A549 (cell line): ENCODE measurements at regions not wholly inside any gene's neighbourhood (a gene's known extent, or its start where the extent isn't known, plus 50 kb on each side); places are given as distances from the start of the nearest gene placed in this dataset.
A peak's percentile ranks its signal among the peaks of the same experiment; 100 is the strongest.

Experiments
- ATAC-seq, 2 experiments: fragments of 200-7000 bp in 1 of 2; fragments of >200 bp in 1 of 2; cut with Nextera tagmentation in 1 of 2; cut with Tn5 transposase in 1 of 2; 3 replicates each; pipeline versions ENCODE4 v1.8.0 to v1.9.1; 2018 to 2020; ENCODE audit warnings: mild to moderate bottlenecking in 1 of 2, moderate library complexity in 1 of 2
- CTCF ChIA-PET: fragments of 300-600 bp; sonication (Branson Sonifier 250); formaldehyde crosslinking; extraction: SDS; loops from one replicate; lab custom pipeline; 2021; ENCODE audit warnings: antibody characterized with exemption, inconsistent platforms; lab: Yijun Ruan, JAX
- POLR2A ChIA-PET: fragments of 350-600 bp; formaldehyde crosslinking; extraction: SDS; loops from one replicate; lab custom pipeline; 2021; ENCODE audit warnings: antibody characterized with exemption, inconsistent platforms; lab: Yijun Ruan, JAX
- DNase-seq, 2 experiments: peaks; one replicate each; pipeline versions ENCODE4 v3.0.0 to v3.0.0-alpha.2; 2011 to 2016; ENCODE audit warnings: low read depth in 1 of 2, low spot score in 1 of 2
- FAIRE-seq: peaks from 2 replicates; lab custom pipeline; 2011; peaks lifted over from hg19 to GRCh38; lab: Jason Lieb, UNC
- H3K27ac ChIP-seq, 2 experiments: fragments of >200 bp; sonication (Bioruptor Twin); formaldehyde crosslinking; 3 replicates each; pipeline ENCODE4 v1.5.1; 2016 to 2017
- H3K4me1 ChIP-seq: fragments of >200 bp; sonication (Bioruptor Twin); formaldehyde crosslinking; 3 replicates; pipeline ENCODE4 v1.6.1; 2016
- H3K4me2 ChIP-seq: fragments of >200 bp; sonication (Bioruptor Twin); formaldehyde crosslinking; 3 replicates; pipeline ENCODE4 v1.6.1; 2016
- H3K4me3 ChIP-seq: fragments of >200 bp; sonication (Bioruptor Twin); formaldehyde crosslinking; 3 replicates; pipeline ENCODE4 v1.5.1; 2016
- H3K9me3 ChIP-seq: fragments of >200 bp; sonication (Bioruptor Twin); formaldehyde crosslinking; 3 replicates; pipeline ENCODE4 v1.6.1; 2016
- CBX2 ChIP-seq: fragments of 200-600 bp; sonication (generic); IDR thresholded peaks from 2 replicates; pipeline ENCODE4 v1.6.1; 2016; ENCODE audit warnings: low read depth, mild to moderate bottlenecking, borderline replicate concordance
- CEBPB ChIP-seq, 2 experiments: fragments of >200 bp in 1 of 2; sonication (Bioruptor Twin) in 1 of 2; formaldehyde crosslinking in 1 of 2; IDR thresholded peaks; 2 replicates each; pipeline ENCODE4 v1.6.1; 2012 to 2016
- CHD2 ChIP-seq: fragments of 150-350 bp; IDR thresholded peaks from 2 replicates; pipeline ENCODE4 v1.6.1; 2014; ENCODE audit warnings: low read length; ENCODE audit not compliant: partially characterized antibody
- CHD4 ChIP-seq: fragments of 200-600 bp; sonication (generic); IDR thresholded peaks from 2 replicates; pipeline ENCODE4 v1.6.1; 2016; ENCODE audit warnings: antibody characterized with exemption, mild to moderate bottlenecking, borderline replicate concordance
- EHF ChIP-seq: fragments of 250-450 bp; sonication (Bioruptor Pico); IDR thresholded peaks from 2 replicates; pipeline ENCODE4 v1.5.0; 2020; ENCODE audit warnings: mild to moderate bottlenecking
- EP300 ChIP-seq, 2 experiments: fragments of >200 bp; sonication (Bioruptor Twin); formaldehyde crosslinking; IDR thresholded peaks; 2 replicates in 1 of 2; 3 replicates in 1 of 2; pipeline ENCODE4 v1.6.1; 2016 to 2017
- FOSL2 ChIP-seq, 2 experiments: fragments of 450-650 bp in 1 of 2; fragments of >200 bp in 1 of 2; sonication (Bioruptor Twin) in 1 of 2; formaldehyde crosslinking; IDR thresholded peaks; 2 replicates each; pipeline versions ENCODE4 v1.5.0 to v1.6.1; 2016 to 2020; ENCODE audit warnings: mild to moderate bottlenecking in 1 of 2, moderate library complexity in 1 of 2
- GATA3 ChIP-seq: IDR thresholded peaks from 2 replicates; pipeline ENCODE4 v1.6.1; 2012; ENCODE audit warnings: borderline replicate concordance
- HOXA7 ChIP-seq: fragments of 250-450 bp; sonication (Bioruptor Pico); IDR thresholded peaks from 2 replicates; pipeline ENCODE4 v1.5.0; 2020; ENCODE audit warnings: mild to moderate bottlenecking, moderate library complexity
- HOXB5 ChIP-seq: fragments of 250-450 bp; sonication (Bioruptor Pico); IDR thresholded peaks from 2 replicates; pipeline ENCODE4 v1.5.0; 2020; ENCODE audit warnings: mild to moderate bottlenecking, moderate library complexity
- JUN ChIP-seq, 2 experiments: fragments of >200 bp; sonication (Bioruptor Twin); formaldehyde crosslinking; IDR thresholded peaks; 2 replicates in 1 of 2; 3 replicates in 1 of 2; pipeline ENCODE4 v1.6.1; 2016 to 2017
- JUNB ChIP-seq: fragments of >200 bp; sonication (Bioruptor Twin); formaldehyde crosslinking; IDR thresholded peaks from 2 replicates; pipeline ENCODE4 v1.6.1; 2016
- KDM5A ChIP-seq: fragments of 200-600 bp; sonication (generic); IDR thresholded peaks from 2 replicates; pipeline ENCODE4 v1.6.1; 2016; ENCODE audit warnings: antibody characterized with exemption, mild to moderate bottlenecking
- MAFK ChIP-seq: fragments of 450-650 bp; IDR thresholded peaks from 2 replicates; pipeline ENCODE4 v1.6.1; 2014; ENCODE audit not compliant: partially characterized antibody
- RFX5 ChIP-seq: fragments of 450-650 bp; IDR thresholded peaks from 2 replicates; pipeline ENCODE4 v1.7.1; 2014; ENCODE audit warnings: antibody characterized with exemption, mild to moderate bottlenecking, moderate library complexity
- ZC3H11A ChIP-seq: fragments of 450-650 bp; IDR thresholded peaks from 2 replicates; pipeline ENCODE4 v1.6.1; 2014; ENCODE audit warnings: antibody characterized with exemption, mild to moderate bottlenecking
- ZNF302 ChIP-seq: fragments of 250-450 bp; sonication (Bioruptor Pico); IDR thresholded peaks from 2 replicates; pipeline ENCODE4 v1.9.0; 2021; ENCODE audit warnings: inconsistent platforms, mild to moderate bottlenecking, moderate library complexity
- WGBS: methylation state at CpG from one replicate; pipeline ENCODE4 v1.1.6; 2017; ENCODE audit errors: missing lambda C conversion rate; 5-methylcytosine and 5-hydroxymethylcytosine counted together
- TF ChIP-seq, protein P1 (sequence below): fragments of 200-600 bp; sonication (generic); IDR thresholded peaks from 2 replicates; pipeline ENCODE4 v1.6.1; 2016; ENCODE audit warnings: antibody characterized with exemption, mild to moderate bottlenecking, moderate library complexity
- TF ChIP-seq, protein P2 (sequence below): fragments of >200 bp; sonication (Bioruptor Twin); formaldehyde crosslinking; IDR thresholded peaks from 3 replicates; pipeline ENCODE4 v1.5.1; 2016
- TF ChIP-seq, protein P3 (sequence below): IDR thresholded peaks from 2 replicates; pipeline ENCODE4 v1.6.1; 2012
- TF ChIP-seq, protein P4 (sequence below): fragments of >200 bp; sonication (Bioruptor Twin); formaldehyde crosslinking; IDR thresholded peaks from 3 replicates; pipeline ENCODE4 v1.6.1; 2016
- TF ChIP-seq, protein P5 (sequence below): IDR thresholded peaks from 2 replicates; pipeline ENCODE4 v1.6.1; 2012
- TF ChIP-seq, protein P6 (sequence below): fragments of 250-450 bp; sonication (Bioruptor Pico); IDR thresholded peaks from 2 replicates; pipeline ENCODE4 v1.5.0; 2020; ENCODE audit warnings: low read depth, mild to moderate bottlenecking, moderate library complexity

DNA sequence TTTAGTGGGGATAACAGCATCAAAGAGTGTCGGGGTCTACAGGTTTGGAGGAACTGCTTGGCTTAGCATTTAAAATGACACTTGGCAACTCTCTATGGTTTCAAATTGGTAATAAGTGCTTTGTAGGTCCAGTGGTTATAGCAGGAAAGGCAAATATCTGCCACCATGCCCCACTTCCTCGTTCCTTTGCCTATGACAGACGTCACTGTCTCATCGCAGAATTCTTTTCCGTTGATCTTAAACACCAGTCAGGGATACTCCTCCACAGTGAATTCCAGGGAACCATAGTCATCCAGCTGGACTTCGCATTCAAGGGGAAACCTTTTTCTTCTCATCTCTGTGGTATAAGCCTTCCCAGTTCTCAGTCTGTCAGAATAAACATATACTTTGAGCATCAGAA is 319.1 kb downstream of the GPAT3 start:
- ATAC-seq (peak; percentile 92 to 95), DNase-seq (peak; percentile 47 to 92), FAIRE-seq (peak; percentile 74)
- no peaks in the 10 kb centered on the region for H3K9me3 ChIP-seq
- peaks cover 76% of the 10 kb centered on the region for H3K4me1 ChIP-seq
- peak overlapping the region; percentile 60 for H3K4me2 ChIP-seq
- TF ChIP-seq CHD2 (no peak), RFX5 (no peak), KDM5A (no peak), EP300 (IDR thresholded peaks at IDR 0.05) (peak; percentile 72 to 80; a peak in 3 of 5 replicates), JUN (IDR thresholded peaks at IDR 0.05) (peak; percentile 47 to 59; a peak in 2 of 5 replicates), HOXA7 (CRISPR knock-in tag) (no peak), ZNF302 (CRISPR knock-in tag) (no peak), GATA3 (peak; percentile 91), FOSL2 (IDR thresholded peaks at IDR 0.05) (peak; percentile 73; the same call in 1 of the 2 replicates), FOSL2 (CRISPR knock-in tag; IDR thresholded peaks at IDR 0.05) (peak; percentile 90), CBX2 (no peak), ZC3H11A (no peak), CHD4 (no peak), EHF (CRISPR knock-in tag) (0 out of 2 replicates have a peak, but pooled peaks have one; percentile 39), HOXB5 (CRISPR knock-in tag) (no peak), CEBPB (IDR thresholded peaks at IDR 0.05) (peak in 1 of 2 experiments; percentile 25; a peak in 1 of 4 replicates), JUNB (peak; percentile 79), MAFK (peak; percentile 55)
- TF ChIP-seq, protein P1, sequence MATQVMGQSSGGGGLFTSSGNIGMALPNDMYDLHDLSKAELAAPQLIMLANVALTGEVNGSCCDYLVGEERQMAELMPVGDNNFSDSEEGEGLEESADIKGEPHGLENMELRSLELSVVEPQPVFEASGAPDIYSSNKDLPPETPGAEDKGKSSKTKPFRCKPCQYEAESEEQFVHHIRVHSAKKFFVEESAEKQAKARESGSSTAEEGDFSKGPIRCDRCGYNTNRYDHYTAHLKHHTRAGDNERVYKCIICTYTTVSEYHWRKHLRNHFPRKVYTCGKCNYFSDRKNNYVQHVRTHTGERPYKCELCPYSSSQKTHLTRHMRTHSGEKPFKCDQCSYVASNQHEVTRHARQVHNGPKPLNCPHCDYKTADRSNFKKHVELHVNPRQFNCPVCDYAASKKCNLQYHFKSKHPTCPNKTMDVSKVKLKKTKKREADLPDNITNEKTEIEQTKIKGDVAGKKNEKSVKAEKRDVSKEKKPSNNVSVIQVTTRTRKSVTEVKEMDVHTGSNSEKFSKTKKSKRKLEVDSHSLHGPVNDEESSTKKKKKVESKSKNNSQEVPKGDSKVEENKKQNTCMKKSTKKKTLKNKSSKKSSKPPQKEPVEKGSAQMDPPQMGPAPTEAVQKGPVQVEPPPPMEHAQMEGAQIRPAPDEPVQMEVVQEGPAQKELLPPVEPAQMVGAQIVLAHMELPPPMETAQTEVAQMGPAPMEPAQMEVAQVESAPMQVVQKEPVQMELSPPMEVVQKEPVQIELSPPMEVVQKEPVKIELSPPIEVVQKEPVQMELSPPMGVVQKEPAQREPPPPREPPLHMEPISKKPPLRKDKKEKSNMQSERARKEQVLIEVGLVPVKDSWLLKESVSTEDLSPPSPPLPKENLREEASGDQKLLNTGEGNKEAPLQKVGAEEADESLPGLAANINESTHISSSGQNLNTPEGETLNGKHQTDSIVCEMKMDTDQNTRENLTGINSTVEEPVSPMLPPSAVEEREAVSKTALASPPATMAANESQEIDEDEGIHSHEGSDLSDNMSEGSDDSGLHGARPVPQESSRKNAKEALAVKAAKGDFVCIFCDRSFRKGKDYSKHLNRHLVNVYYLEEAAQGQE: no peak
- TF ChIP-seq, protein P2, sequence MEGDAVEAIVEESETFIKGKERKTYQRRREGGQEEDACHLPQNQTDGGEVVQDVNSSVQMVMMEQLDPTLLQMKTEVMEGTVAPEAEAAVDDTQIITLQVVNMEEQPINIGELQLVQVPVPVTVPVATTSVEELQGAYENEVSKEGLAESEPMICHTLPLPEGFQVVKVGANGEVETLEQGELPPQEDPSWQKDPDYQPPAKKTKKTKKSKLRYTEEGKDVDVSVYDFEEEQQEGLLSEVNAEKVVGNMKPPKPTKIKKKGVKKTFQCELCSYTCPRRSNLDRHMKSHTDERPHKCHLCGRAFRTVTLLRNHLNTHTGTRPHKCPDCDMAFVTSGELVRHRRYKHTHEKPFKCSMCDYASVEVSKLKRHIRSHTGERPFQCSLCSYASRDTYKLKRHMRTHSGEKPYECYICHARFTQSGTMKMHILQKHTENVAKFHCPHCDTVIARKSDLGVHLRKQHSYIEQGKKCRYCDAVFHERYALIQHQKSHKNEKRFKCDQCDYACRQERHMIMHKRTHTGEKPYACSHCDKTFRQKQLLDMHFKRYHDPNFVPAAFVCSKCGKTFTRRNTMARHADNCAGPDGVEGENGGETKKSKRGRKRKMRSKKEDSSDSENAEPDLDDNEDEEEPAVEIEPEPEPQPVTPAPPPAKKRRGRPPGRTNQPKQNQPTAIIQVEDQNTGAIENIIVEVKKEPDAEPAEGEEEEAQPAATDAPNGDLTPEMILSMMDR: no peak
- TF ChIP-seq, protein P3, sequence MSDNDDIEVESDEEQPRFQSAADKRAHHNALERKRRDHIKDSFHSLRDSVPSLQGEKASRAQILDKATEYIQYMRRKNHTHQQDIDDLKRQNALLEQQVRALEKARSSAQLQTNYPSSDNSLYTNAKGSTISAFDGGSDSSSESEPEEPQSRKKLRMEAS: peak; percentile 45; the same call in 1 of the 2 replicates
- TF ChIP-seq, protein P4, sequence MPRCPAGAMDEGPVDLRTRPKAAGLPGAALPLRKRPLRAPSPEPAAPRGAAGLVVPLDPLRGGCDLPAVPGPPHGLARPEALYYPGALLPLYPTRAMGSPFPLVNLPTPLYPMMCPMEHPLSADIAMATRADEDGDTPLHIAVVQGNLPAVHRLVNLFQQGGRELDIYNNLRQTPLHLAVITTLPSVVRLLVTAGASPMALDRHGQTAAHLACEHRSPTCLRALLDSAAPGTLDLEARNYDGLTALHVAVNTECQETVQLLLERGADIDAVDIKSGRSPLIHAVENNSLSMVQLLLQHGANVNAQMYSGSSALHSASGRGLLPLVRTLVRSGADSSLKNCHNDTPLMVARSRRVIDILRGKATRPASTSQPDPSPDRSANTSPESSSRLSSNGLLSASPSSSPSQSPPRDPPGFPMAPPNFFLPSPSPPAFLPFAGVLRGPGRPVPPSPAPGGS: no peak
- TF ChIP-seq, protein P5, sequence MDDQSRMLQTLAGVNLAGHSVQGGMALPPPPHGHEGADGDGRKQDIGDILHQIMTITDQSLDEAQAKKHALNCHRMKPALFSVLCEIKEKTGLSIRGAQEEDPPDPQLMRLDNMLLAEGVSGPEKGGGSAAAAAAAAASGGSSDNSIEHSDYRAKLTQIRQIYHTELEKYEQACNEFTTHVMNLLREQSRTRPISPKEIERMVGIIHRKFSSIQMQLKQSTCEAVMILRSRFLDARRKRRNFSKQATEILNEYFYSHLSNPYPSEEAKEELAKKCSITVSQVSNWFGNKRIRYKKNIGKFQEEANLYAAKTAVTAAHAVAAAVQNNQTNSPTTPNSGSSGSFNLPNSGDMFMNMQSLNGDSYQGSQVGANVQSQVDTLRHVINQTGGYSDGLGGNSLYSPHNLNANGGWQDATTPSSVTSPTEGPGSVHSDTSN: 0 out of 2 replicates have a peak, but pooled peaks have one; percentile 40
- TF ChIP-seq, protein P6, sequence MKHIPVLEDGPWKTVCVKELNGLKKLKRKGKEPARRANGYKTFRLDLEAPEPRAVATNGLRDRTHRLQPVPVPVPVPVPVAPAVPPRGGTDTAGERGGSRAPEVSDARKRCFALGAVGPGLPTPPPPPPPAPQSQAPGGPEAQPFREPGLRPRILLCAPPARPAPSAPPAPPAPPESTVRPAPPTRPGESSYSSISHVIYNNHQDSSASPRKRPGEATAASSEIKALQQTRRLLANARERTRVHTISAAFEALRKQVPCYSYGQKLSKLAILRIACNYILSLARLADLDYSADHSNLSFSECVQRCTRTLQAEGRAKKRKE: no peak
- peak overlapping the region; percentile 84 to 88 for H3K27ac ChIP-seq
- POLR2A ChIA-PET: no interaction called here
- CTCF ChIA-PET: interaction anchor here (1.5 kb wide), 1 partner anchor 596 kb away, joined by 3 read pairs; no protein-coding TSS in a partner anchor
- H3K4me3 ChIP-seq: no peak overlapping the region
- WGBS: 7% methylated on average over 6 of the region's 6 CpGs
